ENCODE measurements at regions not wholly inside any gene's neighbourhood (a gene's known extent, or its start where the extent isn't known, plus 50 kb on each side); places are given as distances from the start of the nearest gene placed in this dataset.
A peak's percentile ranks its signal among the peaks of the same experiment; 100 is the strongest.

DNA sequence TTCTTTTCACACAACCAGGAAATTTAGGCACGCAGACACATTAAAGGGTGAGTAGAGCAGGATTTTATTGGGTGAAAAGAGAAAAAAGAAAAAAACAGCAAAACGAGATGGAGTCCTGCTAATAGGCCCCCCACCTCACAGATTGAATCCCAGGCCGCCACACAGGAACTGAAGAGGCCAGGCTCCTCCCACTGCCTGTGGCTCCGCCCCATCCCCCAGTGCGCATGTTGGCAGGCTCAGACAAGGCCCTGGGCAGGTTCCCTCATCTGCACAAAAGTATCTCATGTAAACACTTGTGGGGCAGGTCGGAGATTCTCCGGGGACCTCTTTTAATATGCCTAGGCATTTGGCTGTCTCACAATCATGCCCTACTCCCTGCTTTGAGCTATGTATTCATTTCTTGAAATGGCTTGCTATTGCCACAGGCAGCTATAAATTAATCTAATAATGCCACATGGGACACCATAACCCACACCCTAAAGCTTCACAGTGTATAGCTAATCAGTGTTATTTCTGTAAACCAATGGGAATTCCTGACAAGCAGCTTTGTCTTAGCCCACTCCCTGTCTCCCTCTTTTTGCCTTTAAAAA, 76.2 kb upstream of the KIF5B start:
- Histone ChIP-seq H3K18ac (ENCODE audit: low read length) (peak overlapping the region; percentile 68), H3K4me2 (ENCODE audit: low read length) (no peak overlapping the region), H3K4me3 (ENCODE audit: low read length) (no peak overlapping the region), H3K27ac (ENCODE audit: low read depth, low read length) (no peak overlapping the region), H3K79me2 (ENCODE audit: control insufficient read depth, insufficient read depth, low read length) (no peaks in the 10 kb centered on the region), H3K56ac (ENCODE audit: low read length) (peak overlapping the region; percentile 62), H3K79me1 (ENCODE audit: low read length) (no peaks in the 10 kb centered on the region), H2BK120ac (ENCODE audit: low read depth, low read length) (peak overlapping the region; percentile 84), H2AK5ac (ENCODE audit: low read length) (no peak overlapping the region), H3K27me3 (ENCODE audit: insufficient read depth, low read length, poor library complexity) (no peaks in the 10 kb centered on the region), H3K36me3 (ENCODE audit: control insufficient read depth, insufficient read depth, low read length) (no peaks in the 10 kb centered on the region), H4K5ac (ENCODE audit: low read length) (peak overlapping the region; percentile 96), H3K9ac (ENCODE audit: low read length) (peak overlapping the region; percentile 8), H4K8ac (ENCODE audit: low read depth, low read length) (no peak overlapping the region), H2BK5ac (ENCODE audit: low read length) (peak overlapping the region; percentile 49), H3K4ac (ENCODE audit: low read depth, low read length) (peak overlapping the region; percentile 48), H2BK15ac (replicated peaks; ENCODE audit: low read depth) (peak overlapping the region; percentile 93), H3K23ac (ENCODE audit: low read length) (no peak overlapping the region), H3K4me1 (ENCODE audit: control insufficient read depth, low read depth, low read length) (peaks cover 13% of the 10 kb centered on the region)
- WGBS (ENCODE audit: extremely low coverage, insufficient coverage, low lambda C conversion rate): no CpG with 5 or more reads among the region's 7 CpGs
- peak; percentile 69 for DNase-seq

GRCh38 chr10:32131388-32131787, 75.2 kb upstream of the KIF5B start:
- Histone ChIP-seq H4K8ac (ENCODE audit: low read depth, low read length) (no peak overlapping the region), H3K56ac (ENCODE audit: low read length) (no peak overlapping the region), H2BK120ac (ENCODE audit: low read depth, low read length) (no peak overlapping the region), H3K4me1 (ENCODE audit: control insufficient read depth, low read depth, low read length) (peaks cover 13% of the 10 kb centered on the region), H3K79me1 (ENCODE audit: low read length) (no peaks in the 10 kb centered on the region), H3K27ac (ENCODE audit: low read depth, low read length) (peak overlapping the region; percentile 48), H3K23ac (ENCODE audit: low read length) (no peak overlapping the region), H2BK15ac (replicated peaks; ENCODE audit: low read depth) (peak overlapping the region; percentile 93), H2BK5ac (ENCODE audit: low read length) (peak overlapping the region; percentile 75), H4K5ac (ENCODE audit: low read length) (no peak overlapping the region), H2AK5ac (ENCODE audit: low read length) (no peak overlapping the region), H3K27me3 (ENCODE audit: insufficient read depth, low read length, poor library complexity) (no peaks in the 10 kb centered on the region), H3K4ac (ENCODE audit: low read depth, low read length) (no peak overlapping the region), H3K36me3 (ENCODE audit: control insufficient read depth, insufficient read depth, low read length) (no peaks in the 10 kb centered on the region), H3K79me2 (ENCODE audit: control insufficient read depth, insufficient read depth, low read length) (no peaks in the 10 kb centered on the region), H3K4me3 (ENCODE audit: low read length) (no peak overlapping the region), H3K18ac (ENCODE audit: low read length) (peak overlapping the region; percentile 94), H3K4me2 (ENCODE audit: low read length) (no peak overlapping the region), H3K9ac (ENCODE audit: low read length) (no peak overlapping the region)
- DNase-seq: no peak
- WGBS (ENCODE audit: extremely low coverage, insufficient coverage, low lambda C conversion rate): no CpG with 5 or more reads among the region's 3 CpGs

DNA sequence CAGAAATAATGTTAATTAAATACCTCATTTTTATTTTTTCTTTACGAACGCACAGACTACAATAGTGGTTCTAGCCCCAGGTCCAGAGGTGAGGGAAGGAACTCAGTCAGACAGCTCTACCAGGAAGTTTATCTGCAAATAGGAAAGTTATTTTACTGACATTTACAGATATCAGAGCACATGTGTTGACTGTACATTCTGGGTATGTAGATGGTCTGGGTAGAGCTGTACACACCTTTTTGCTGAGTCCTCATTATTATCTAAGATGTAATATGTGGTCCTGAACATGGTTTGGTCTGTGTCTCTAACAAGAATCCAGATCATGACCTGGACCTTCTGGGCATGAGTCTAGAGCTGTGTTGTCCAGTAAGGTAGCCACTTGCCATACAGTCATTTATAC, 74.6 kb upstream of the KIF5B start:
- no peak overlapping the region for H4K8ac ChIP-seq (ENCODE audit: low read depth, low read length)

GRCh38 chr10:32125023-32125422, 68.8 kb upstream of the KIF5B start:
- H2BK15ac ChIP-seq (replicated peaks; ENCODE audit: low read depth): no peak overlapping the region
- H3K4ac ChIP-seq (ENCODE audit: low read depth, low read length): no peak overlapping the region
- H3K4me3 ChIP-seq (ENCODE audit: low read length): no peak overlapping the region
- no peak overlapping the region for H4K8ac ChIP-seq (ENCODE audit: low read depth, low read length)
- no peak overlapping the region for H3K23ac ChIP-seq (ENCODE audit: low read length)
- no peak overlapping the region for H3K18ac ChIP-seq (ENCODE audit: low read length)
- no peak overlapping the region for H3K27ac ChIP-seq (ENCODE audit: low read depth, low read length)
- H2BK5ac ChIP-seq (ENCODE audit: low read length): no peak overlapping the region
- no peak for DNase-seq
- H4K5ac ChIP-seq (ENCODE audit: low read length): no peak overlapping the region
- no peak overlapping the region for H3K9ac ChIP-seq (ENCODE audit: low read length)
- H3K27me3 ChIP-seq (ENCODE audit: insufficient read depth, low read length, poor library complexity): no peaks in the 10 kb centered on the region
- H3K79me1 ChIP-seq (ENCODE audit: low read length): no peaks in the 10 kb centered on the region
- no peaks in the 10 kb centered on the region for H3K36me3 ChIP-seq (ENCODE audit: control insufficient read depth, insufficient read depth, low read length)
- no CpG with 5 or more reads among the region's 7 CpGs for WGBS (ENCODE audit: extremely low coverage, insufficient coverage, low lambda C conversion rate)
- H2AK5ac ChIP-seq (ENCODE audit: low read length): no peak overlapping the region
- H3K4me2 ChIP-seq (ENCODE audit: low read length): no peak overlapping the region
- H3K56ac ChIP-seq (ENCODE audit: low read length): no peak overlapping the region
- H3K79me2 ChIP-seq (ENCODE audit: control insufficient read depth, insufficient read depth, low read length): no peaks in the 10 kb centered on the region
- H3K4me1 ChIP-seq (ENCODE audit: control insufficient read depth, low read depth, low read length): no peaks in the 10 kb centered on the region
- no peak overlapping the region for H2BK120ac ChIP-seq (ENCODE audit: low read depth, low read length)

More for the DNA sequence above, 74.6 kb upstream of the KIF5B start:
- no peak overlapping the region for H4K5ac ChIP-seq (ENCODE audit: low read length)
- no peaks in the 10 kb centered on the region for H3K79me2 ChIP-seq (ENCODE audit: control insufficient read depth, insufficient read depth, low read length)
- no CpG with 5 or more reads among the region's 2 CpGs for WGBS (ENCODE audit: extremely low coverage, insufficient coverage, low lambda C conversion rate)
- no peaks in the 10 kb centered on the region for H3K79me1 ChIP-seq (ENCODE audit: low read length)
- H3K4me2 ChIP-seq (ENCODE audit: low read length): no peak overlapping the region
- peak overlapping the region; percentile 74 for H2BK120ac ChIP-seq (ENCODE audit: low read depth, low read length)
- H3K23ac ChIP-seq (ENCODE audit: low read length): peak overlapping the region; percentile 15
- H2BK15ac ChIP-seq (replicated peaks; ENCODE audit: low read depth): no peak overlapping the region
- H2BK5ac ChIP-seq (ENCODE audit: low read length): peak overlapping the region; percentile 75
- peaks cover 13% of the 10 kb centered on the region for H3K4me1 ChIP-seq (ENCODE audit: control insufficient read depth, low read depth, low read length)
- no peak overlapping the region for H3K4me3 ChIP-seq (ENCODE audit: low read length)
- H3K27ac ChIP-seq (ENCODE audit: low read depth, low read length): no peak overlapping the region
- H3K36me3 ChIP-seq (ENCODE audit: control insufficient read depth, insufficient read depth, low read length): no peaks in the 10 kb centered on the region
- H3K9ac ChIP-seq (ENCODE audit: low read length): no peak overlapping the region
- peak overlapping the region; percentile 11 for H3K56ac ChIP-seq (ENCODE audit: low read length)
- H2AK5ac ChIP-seq (ENCODE audit: low read length): no peak overlapping the region
- peak overlapping the region; percentile 45 for H3K18ac ChIP-seq (ENCODE audit: low read length)
- no peak for DNase-seq
- no peaks in the 10 kb centered on the region for H3K27me3 ChIP-seq (ENCODE audit: insufficient read depth, low read length, poor library complexity)
- no peak overlapping the region for H3K4ac ChIP-seq (ENCODE audit: low read depth, low read length)

DNA sequence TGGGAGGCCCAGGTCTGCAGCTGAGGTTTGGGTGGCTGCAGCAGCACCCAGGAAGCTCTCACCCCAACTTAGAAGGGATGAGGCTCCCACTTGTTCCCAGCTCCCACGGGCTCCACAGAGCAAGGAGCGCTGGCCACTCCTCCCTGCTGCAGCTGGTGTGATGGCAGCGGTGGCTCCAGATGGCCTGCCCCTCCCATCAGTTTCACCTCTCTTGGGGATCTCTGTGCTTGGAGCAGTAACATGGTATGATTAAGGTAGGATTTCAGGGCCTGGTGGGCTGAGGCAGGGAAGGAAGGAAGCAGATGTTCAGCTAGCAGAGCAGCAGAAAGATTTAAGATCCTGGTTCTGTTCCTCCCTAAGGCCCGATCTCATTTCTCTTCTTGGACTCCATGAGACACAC, 66.8 kb upstream of the KIF5B start:
- Histone ChIP-seq H4K5ac (ENCODE audit: low read length) (no peak overlapping the region), H2BK120ac (ENCODE audit: low read depth, low read length) (no peak overlapping the region), H3K4me3 (ENCODE audit: low read length) (no peak overlapping the region), H2BK15ac (replicated peaks; ENCODE audit: low read depth) (no peak overlapping the region), H3K36me3 (ENCODE audit: control insufficient read depth, insufficient read depth, low read length) (no peaks in the 10 kb centered on the region), H3K27me3 (ENCODE audit: insufficient read depth, low read length, poor library complexity) (no peaks in the 10 kb centered on the region), H3K4ac (ENCODE audit: low read depth, low read length) (no peak overlapping the region), H3K23ac (ENCODE audit: low read length) (no peak overlapping the region), H3K18ac (ENCODE audit: low read length) (no peak overlapping the region), H3K56ac (ENCODE audit: low read length) (no peak overlapping the region), H3K79me1 (ENCODE audit: low read length) (no peaks in the 10 kb centered on the region), H3K27ac (ENCODE audit: low read depth, low read length) (no peak overlapping the region), H3K4me1 (ENCODE audit: control insufficient read depth, low read depth, low read length) (no peaks in the 10 kb centered on the region), H2BK5ac (ENCODE audit: low read length) (no peak overlapping the region), H3K9ac (ENCODE audit: low read length) (no peak overlapping the region), H2AK5ac (ENCODE audit: low read length) (no peak overlapping the region), H3K79me2 (ENCODE audit: control insufficient read depth, insufficient read depth, low read length) (no peaks in the 10 kb centered on the region), H3K4me2 (ENCODE audit: low read length) (no peak overlapping the region), H4K8ac (ENCODE audit: low read depth, low read length) (no peak overlapping the region)
- DNase-seq: no peak
- no CpG with 5 or more reads among the region's 4 CpGs for WGBS (ENCODE audit: extremely low coverage, insufficient coverage, low lambda C conversion rate)

- Histone ChIP-seq H3K4me3 (ENCODE audit: low read length) (no peak overlapping the region), H3K56ac (ENCODE audit: low read length) (no peak overlapping the region), H3K79me2 (ENCODE audit: control insufficient read depth, insufficient read depth, low read length) (no peaks in the 10 kb centered on the region)
These were observed 65.4 kb upstream of the KIF5B start for GRCh38 chr10:32121648-32122047.

More at GRCh38 chr10:32121648-32122047, 65.4 kb upstream of the KIF5B start:
- H4K8ac ChIP-seq (ENCODE audit: low read depth, low read length): no peak overlapping the region
- H3K4me1 ChIP-seq (ENCODE audit: control insufficient read depth, low read depth, low read length): no peaks in the 10 kb centered on the region
- no peak overlapping the region for H3K9ac ChIP-seq (ENCODE audit: low read length)
- H3K4me2 ChIP-seq (ENCODE audit: low read length): no peak overlapping the region
- H3K23ac ChIP-seq (ENCODE audit: low read length): no peak overlapping the region
- no peak overlapping the region for H2BK120ac ChIP-seq (ENCODE audit: low read depth, low read length)
- H4K5ac ChIP-seq (ENCODE audit: low read length): no peak overlapping the region
- H3K27ac ChIP-seq (ENCODE audit: low read depth, low read length): no peak overlapping the region
- no peak overlapping the region for H2BK15ac ChIP-seq (replicated peaks; ENCODE audit: low read depth)
- no CpG with 5 or more reads among the region's 4 CpGs for WGBS (ENCODE audit: extremely low coverage, insufficient coverage, low lambda C conversion rate)
- H3K79me1 ChIP-seq (ENCODE audit: low read length): no peaks in the 10 kb centered on the region
- H3K36me3 ChIP-seq (ENCODE audit: control insufficient read depth, insufficient read depth, low read length): no peaks in the 10 kb centered on the region
- H3K18ac ChIP-seq (ENCODE audit: low read length): no peak overlapping the region
- no peak overlapping the region for H2AK5ac ChIP-seq (ENCODE audit: low read length)
- H2BK5ac ChIP-seq (ENCODE audit: low read length): no peak overlapping the region
- no peak for DNase-seq
- no peaks in the 10 kb centered on the region for H3K27me3 ChIP-seq (ENCODE audit: insufficient read depth, low read length, poor library complexity)
- H3K4ac ChIP-seq (ENCODE audit: low read depth, low read length): no peak overlapping the region
